NCI-H2196 (cell line): ENCODE measurements at regions not wholly inside any gene's neighbourhood (a gene's known extent, or its start where the extent isn't known, plus 50 kb on each side); places are given as distances from the start of the nearest gene placed in this dataset.
"Not testable (repeated sequence)": the region's sequence is repeated elsewhere in the genome, so short reads cannot be mapped to it uniquely, and the experiment has no call there.

ENCODE experiments used
- DNase-seq: peaks from one replicate; lab custom pipeline; 2025; ENCODE audit not compliant: unreplicated experiment; lab: John Stamatoyannopoulos, UW

DNA sequence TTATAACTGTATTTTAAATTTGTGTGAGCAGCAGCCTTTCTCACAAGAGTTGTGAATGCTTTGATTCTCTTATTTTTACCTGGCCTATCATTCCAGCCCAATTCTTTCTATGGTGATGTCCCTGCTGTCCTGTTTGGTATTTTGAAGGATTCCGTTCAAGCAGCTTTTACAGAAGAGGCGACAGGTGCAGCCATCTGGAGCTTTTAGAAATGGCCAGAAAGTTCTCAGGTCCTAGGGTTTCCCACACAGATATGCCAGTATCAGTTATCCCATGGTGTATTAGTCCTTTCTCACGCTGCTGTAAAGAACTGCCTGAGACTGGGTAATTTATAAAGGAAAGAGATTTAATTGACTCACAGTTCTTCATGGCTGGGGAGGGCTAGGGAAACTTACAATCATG is 86.1 kb upstream of the LRPAP1 start:
- DNase-seq = not testable (repeated sequence)

DNA sequence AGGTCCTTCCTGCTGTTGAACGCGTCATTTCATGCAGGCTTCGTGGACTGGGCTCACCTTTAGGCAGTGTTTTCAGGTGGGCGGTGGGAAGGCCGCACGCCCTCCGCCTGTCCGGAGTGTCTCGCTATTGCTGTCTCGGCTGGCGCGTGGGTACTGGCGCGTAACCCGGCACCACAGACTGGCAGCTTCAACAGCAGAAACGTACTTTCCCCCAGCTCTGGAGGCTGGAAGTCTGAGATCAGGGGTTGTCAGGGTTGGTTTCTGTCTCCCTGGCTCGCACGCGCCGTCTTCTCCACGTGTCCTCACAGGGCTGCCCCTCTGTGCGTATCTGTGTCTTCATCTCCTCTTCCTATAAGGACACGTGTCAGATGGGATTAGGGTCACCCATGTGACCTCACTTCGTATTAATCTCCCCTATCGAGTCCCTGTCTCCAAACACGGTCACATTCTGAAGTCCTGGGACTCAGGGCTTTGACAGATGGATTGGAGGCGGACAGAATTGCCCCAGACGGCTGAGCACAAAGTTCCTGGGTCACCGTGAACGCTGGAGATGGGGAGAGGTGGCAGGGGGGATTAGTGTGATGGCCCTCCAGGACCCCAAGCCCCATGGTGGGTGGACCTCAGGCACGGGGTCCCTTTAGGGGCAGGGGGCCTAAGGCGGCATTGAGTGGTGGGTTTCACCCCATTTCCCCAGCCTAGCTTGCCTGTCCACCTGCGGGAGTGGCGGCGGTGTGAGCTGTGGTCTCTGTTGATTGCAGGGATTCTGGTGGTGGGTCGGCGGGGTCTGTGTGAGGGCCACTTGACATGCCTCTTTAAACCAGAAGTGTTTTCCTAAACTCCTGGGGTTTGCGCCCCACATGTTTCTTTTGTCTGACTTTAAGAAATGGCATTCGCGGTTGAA is 83.4 kb upstream of the LRPAP1 start:
- no peak for DNase-seq

DNA sequence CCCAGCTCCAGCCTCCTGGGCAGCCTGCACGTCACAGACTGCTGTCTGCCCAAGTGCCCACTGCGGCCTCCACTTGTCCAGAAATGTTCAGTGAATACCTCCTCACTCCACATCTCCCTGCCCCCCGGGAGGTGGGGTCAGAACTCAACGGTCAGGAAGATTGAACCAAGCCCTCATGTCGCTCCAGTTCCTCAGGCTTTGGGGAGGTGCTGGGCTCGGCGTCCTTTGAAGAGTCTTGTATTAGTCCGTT is 82.4 kb upstream of the LRPAP1 start:
- DNase-seq = no peak

DNA sequence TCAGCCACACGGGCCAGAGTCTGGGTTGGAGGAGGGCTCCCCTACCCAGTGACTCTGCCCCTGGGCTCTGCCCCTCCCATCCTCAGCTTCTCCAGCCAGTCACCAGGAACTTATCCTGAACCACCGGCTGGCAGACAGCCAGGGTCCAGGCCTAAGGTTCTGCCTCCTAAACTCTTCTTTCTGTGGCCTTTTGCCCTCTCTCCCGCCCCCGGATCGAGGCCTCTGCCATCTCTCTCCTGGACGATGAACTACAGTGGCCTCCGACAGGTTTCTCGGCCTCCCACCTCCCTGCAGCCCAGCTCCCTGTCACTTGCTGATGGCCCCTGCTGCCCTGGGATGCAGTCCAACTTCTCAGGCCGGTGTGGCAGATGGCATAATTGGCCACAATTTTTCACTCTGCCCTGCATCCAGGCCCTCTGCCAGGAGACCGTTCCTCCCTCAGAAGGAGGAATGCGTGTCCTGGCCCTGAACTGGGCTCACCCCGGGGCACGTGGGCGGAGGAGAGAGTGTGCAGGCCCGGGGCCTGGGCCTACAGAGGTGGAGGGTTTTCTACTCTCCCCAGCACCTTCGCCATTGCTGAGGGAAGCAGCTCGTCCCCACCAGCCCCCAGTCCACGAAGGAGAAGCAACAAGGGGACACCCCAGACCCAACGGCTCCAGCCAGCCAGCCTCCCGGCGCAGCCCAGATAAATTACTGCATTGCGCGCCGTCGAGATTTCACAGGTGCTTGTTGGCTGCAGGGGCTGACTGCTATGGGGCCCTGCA is 81.9 kb upstream of the LRPAP1 start:
- DNase-seq = peak; percentile 87

DNA sequence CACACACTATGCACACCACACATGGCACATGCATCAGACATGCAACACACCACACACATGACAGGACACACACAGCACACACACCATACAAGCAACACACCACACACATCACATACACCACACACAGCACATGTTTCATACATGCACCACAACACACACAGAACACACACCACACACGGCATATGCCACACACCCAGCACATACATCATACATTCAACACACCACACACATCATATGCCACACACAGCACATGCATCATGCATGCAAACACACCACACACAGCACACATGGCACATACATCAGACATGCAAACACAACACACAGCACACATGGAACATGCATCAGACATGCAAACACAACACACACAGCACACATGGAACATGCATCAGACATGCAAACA is 80.7 kb upstream of the LRPAP1 start:
- no peak for DNase-seq

DNA sequence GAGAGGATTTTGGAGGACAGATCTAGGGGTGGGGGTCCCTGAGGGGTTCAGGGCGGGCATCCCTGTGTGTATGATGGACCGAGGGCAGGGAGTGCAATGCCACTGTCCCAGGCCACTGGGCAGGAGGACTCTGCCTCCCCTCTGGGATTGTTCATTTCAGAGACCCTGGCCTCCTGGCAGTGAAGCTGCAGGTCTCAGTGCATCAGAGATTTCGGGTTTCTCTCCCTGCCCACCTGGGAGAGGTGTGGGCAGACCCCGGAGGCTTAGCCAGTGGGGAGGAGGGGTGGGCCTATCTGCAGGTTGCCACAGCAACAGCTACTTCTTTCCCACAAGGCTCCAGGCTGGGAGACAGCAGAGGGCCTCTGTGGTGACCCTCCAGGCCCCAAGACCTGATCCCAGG is 80.1 kb upstream of the LRPAP1 start:
- DNase-seq = no peak

DNA sequence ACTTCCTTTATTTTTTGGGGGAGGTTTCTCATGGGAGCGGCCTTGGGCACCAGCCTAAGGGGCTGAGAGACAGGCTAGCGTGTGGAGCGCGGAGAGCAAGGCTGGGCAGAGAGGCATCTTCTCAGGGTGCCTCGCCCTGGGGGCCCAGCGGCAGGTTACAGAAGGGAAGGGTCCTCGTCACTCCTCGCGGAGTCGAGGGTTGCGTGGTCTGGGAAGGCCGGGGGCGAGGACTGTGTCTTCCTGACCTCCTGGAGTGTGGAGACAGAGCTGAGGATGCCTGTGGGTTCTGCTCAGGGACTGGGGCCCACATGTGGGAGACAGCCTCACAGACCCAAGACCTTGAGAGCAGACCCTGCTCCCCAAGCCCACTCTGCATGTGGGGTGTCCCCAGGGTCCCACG is 79.6 kb upstream of the LRPAP1 start:
- DNase-seq = no peak

DNA sequence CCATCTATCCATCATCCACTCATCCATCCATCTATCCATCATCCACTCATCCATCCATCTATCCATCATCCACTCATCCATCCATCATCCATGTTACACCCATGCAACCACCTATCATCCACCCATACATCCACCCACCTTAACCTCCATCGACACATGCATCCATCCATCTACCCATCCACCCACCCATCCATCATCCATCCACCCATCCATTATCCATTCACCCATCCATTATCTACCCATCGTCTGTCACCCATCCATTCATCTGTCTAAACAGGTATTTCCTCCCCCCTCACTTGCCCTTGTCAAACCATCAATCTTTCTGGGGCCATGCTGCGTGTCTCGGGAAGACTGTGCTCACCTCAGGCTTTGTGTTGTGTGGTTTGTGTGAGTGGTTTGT is 78.6 kb upstream of the LRPAP1 start:
- DNase-seq = not testable (repeated sequence)

DNA sequence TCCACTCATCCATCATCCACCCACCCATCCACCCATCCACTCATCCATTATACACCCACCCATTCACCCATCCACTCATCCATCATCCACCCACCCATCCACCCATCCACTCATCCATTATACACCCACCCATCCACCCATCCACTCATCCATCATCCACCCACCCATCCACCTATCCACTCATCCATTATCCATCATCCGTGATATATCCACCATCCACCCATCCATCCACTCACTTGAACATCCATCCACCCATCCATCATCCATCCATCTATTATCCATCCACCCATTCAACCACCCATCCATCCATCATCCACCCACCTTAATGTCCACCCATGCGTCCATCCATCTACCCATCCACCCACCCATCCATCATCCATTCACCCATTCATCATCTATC is 77.7 kb upstream of the LRPAP1 start:
- DNase-seq = not testable (repeated sequence)

DNA sequence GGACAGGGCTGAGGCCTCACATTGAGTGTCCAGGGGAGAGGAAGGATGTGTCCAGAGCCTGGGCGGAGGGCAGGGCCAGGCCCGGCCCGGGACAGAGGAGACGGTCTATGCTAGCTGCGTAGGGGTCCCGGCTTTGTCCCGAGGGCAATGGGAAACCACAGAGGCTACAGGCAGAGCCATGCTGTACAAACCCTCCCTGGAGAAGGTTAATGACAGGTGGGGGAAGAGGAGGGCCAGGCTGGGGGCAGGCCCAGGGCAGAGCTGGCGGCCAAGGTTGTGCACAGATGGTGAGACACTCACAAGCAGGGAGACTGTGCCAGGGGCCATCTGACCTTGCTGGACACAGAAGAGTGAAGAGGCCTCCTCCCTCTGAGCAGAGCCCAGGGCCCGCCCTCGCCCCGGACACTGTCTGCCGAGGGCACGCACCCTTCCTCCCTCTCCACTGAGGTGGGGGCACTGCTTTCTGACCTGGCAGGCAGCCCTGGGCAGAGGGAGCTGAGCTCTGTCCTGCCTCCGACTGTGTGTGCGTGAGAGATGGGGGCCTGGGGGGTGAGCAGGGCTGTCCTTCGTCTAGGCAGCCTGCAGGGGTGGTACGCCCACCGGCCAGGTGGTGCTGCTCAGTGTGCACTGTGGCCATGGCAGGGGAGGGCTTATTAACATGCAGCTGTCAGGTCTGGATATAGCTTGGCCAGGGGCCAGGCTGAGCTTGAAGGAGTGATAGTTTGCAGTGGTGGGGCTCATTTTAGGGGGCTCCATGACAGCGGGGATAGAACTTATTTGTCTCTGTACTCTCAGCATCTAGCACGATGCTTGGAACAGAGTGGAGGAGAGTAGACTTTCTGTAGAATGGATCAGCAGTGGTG is 75.7 kb upstream of the LRPAP1 start:
- peak; percentile 72 for DNase-seq

DNA sequence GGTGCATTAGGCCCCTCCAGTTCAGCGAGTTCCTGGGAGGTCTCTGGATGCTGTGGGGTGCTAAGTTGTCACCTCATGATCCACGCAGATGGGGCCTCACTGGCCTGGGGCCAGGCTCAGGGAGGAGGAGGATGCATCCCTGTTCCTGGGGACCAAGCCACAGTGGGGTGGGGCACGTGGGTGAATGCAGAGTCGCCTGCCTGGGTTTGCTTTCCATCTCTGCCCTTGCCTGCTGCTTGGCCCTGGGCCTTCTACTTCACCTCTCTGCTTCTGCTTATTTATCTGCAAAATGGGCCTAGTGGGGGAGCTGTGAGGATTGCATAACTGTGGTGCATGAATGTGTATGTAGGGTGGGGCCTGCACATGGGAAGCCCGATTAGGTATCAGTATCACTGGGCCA is 74.6 kb upstream of the LRPAP1 start:
- DNase-seq = not testable (repeated sequence)

DNA sequence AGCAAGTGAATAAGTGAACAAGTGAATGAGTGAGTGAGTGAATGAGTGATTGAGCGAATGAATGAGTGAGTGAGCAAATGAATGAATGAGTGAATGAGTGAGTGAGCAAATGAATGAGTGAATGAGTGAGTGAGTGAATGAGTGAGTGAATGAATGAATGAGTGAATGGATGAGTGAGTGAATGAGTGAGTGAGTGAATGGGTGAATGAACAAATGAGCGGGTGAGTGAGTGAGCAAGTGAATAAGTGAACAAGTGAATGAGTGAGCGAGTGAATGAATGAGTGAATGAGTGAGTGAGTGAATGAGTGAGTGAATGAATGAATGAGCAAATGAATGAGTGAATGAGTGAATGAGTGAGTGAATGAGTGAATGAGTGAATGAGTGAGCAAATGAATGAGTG is 74.0 kb upstream of the LRPAP1 start:
- DNase-seq = not testable (repeated sequence)

DNA sequence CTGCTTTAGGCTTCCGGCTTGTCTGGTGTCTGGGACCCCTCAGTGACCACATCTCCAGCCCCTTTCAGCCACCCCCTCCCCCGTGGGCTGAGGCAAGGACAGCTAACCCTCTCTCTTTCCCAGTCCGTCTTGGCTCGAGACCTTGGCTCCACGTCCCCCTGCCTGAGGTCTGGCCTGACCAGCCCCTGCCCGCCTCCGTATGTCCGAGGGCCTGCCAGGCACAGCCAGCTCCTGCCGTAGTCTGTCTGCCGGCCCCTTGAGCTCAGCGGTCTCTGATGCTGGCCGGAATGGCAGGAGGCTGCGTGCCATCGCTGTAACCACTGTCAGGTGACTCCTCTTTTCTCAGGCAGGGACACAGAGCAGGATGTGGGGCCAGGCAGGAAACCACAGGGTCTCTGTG is 73.3 kb upstream of the LRPAP1 start:
- DNase-seq = no peak

DNA sequence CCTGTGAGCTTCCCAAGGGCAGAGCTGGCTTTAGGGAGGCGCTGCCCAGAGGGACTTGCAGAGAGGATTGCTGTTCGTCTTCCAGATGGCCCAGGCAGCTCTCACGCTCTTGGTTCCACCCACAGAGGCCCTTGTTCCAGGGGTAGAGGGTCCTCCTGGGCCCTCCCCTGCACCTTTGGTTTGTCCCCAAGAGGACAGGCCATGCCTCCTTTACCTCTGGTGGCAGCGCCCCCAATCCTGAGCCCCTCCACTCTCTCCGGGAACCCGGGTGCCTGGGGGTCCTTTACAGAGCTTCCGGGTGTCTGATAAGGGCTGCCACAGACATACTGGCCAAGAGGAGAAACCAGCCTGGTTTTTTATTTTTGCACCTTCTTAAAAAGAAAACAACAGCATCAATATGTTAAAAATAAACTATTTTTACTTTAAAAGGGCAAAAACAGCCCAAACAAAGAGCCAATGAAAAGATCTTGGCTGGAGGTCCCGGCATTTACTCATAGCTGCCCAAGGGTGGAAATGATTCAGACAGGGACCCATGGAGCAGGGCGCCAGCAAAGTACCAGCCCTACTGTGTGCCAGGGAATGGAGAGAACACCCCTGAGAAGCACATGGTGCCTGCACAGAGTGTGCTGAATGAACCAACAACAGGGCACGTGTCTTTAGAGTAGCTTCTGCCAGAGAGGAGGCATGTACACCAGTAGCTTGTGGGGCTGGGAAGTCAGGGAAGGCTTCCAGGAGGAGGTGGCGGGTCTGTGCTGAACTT is 70.8 kb upstream of the LRPAP1 start:
- DNase-seq = not testable (repeated sequence)

DNA sequence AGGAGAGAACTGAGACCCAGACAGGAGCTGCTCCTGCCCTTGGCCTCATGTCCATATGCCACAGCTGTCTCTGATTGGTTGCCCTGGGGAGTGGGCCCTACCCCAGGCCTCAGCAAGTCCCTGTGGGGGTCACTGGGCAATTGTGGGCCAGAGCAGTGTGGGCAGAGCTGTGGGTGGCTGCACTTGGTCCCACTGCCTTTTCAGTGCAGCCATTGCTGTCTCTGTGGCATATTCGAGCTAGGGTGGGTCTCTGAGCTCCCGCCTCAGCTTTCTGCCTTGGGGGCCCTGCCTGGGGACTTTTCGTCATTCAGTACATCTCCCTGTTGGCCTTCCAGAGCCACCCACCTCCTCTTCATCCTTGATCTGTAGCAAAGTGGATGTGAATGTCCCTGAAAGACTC is 69.8 kb upstream of the LRPAP1 start:
- no peak for DNase-seq

DNA sequence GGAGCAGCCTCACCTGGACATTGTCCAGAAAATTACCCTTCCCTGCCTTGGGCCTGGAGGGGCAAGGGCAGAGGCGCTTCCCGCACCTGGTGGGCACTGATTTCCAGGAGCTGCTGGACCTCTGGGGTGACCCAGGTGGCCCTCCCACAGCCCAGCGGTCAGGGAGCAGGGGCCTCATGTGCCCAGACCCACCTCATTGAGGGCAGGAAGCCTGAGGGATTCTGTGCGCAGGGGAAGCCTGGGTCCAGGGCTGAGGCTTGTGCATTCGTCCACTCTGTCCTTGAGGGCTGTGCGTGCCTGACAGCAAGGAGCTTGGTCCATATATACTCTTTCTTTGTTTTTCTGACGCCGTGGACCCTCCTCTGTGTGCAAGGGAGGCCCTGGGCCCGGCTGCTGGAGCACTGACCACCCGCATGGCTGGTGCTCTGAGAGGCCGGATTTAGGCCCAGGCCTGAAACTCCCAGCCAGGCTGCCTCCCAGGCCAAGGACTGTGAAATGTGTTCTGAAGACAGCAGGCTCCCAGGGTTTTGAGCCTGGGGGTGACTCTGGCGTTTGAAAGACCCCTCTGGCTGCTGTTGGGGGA is 69.0 kb upstream of the LRPAP1 start:
- not testable (repeated sequence) for DNase-seq

DNA sequence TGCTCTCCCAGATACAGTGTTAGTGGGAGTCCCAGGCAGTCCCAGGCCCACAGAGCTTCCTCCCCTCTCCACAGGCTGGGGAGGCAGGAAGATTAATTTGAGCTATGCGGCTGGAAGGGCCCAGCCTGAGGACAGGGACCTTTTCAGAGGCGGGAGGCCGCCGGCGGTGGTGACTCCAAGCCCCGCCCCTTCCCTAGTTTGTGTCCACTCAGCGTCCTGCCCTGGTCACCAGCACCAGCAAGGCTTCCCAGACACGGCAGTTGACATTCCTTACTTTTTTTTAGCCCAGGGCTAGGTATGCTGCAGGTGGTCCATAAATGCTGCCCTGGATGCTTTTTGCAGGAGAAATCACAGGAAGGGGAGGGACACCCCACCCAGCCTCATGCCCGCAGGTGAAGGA is 67.7 kb upstream of the LRPAP1 start:
- no peak for DNase-seq

DNA sequence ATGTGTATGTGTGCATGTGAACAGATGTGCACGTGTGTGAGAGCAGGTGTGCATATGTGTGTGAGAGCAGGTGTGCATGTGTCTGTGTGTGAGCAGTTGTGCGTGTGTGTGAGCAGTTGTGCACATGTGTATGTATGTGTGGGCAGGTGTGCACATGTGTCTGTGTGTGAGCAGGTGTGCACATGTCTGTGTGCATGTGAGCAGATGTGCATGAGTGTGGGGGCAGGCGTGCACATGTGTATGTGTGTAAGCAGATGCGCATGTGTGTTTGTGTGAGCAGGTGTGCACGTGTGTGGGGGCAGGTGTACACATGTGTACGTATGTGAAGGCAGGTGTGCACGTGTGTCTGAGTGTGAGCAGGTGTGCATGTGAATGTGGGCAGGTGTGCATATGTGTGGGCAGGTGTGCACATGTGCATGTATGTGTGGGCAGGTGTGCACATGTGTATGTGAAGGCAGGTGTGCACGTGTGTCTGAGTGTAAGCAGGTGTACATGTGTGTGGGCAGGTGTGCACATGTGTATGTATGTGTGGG is 66.5 kb upstream of the LRPAP1 start:
- DNase-seq = no peak

DNA sequence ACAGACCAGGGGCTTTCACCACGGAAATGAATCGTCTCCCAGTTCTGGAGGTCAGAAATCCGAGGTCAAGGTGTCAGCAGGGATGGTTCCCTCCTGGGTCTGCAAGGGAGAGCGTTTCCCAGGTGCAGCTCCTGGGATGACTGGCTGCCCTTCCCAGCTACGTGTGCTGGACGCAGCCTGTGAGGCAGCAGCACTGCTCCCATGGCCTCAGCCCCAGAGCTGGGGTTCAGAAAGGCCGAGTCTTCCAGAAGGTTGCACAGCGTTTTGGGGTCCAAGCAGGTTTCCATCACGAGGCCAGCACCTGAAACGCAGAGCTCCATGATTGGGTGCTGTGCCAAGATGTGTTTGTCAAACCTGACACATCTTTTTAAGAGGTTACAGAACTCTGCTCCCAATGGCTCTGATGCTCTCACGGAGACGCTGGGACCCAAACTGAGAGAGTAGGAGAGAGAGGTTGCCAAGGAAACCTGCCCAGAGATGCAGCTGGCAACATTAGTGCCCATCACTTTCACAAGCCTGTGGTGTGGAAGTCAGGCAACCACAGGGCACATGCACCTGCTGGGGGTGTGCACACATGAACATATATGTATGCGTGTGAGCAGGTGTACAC is 65.8 kb upstream of the LRPAP1 start:
- not testable (repeated sequence) for DNase-seq
